ENCODE measurements at regions not wholly inside any gene's neighbourhood (a gene's known extent, or its start where the extent isn't known, plus 50 kb on each side); places are given as distances from the start of the nearest gene placed in this dataset.

- Histone ChIP-seq H3K4me1 (ENCODE audit: low read depth) (no peaks in the 10 kb centered on the region), H3K27me3 (no peaks in the 10 kb centered on the region), H3K27ac (no peak overlapping the region), H3K36me3 (no peaks in the 10 kb centered on the region), H3K9me3 (ENCODE audit: low read depth) (no peaks in the 10 kb centered on the region), H3K4me3 (no peak overlapping the region)
- TF ChIP-seq CTCF (IDR thresholded peaks at IDR 0.05; ENCODE audit: low read depth, low read length) = no peak
- DNase-seq (ENCODE audit: low read depth in 1 of 2, low spot score in 1 of 2) = peak in 1 of 2 donors; percentile 17
Observed at GRCh38 chr10:113386005-113386404, 166.8 kb upstream of the HABP2 start.

DNA sequence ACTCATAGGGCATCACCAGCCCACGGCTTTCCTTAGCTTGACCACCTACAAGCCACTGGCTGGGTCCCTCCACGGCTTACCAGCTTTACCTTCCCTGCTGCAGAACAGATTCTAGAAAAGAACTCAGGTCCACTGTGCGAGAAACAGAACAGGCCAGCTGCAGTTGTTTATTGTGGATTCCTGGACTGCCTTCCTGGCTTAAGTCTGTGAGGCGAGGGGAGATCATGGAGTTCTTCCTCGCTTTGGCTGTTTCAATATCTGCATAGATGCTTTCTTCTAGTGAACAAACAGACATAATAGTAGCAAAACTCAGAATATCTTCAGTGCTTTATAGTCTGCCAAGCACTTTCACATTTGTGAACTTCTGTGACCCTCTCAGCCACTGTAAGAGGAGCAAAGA, 162.9 kb upstream of the HABP2 start:
- TF ChIP-seq CTCF (IDR thresholded peaks at IDR 0.05; ENCODE audit: low read depth, low read length) = no peak
- H3K4me1 ChIP-seq (ENCODE audit: low read depth) = no peaks in the 10 kb centered on the region

DNA sequence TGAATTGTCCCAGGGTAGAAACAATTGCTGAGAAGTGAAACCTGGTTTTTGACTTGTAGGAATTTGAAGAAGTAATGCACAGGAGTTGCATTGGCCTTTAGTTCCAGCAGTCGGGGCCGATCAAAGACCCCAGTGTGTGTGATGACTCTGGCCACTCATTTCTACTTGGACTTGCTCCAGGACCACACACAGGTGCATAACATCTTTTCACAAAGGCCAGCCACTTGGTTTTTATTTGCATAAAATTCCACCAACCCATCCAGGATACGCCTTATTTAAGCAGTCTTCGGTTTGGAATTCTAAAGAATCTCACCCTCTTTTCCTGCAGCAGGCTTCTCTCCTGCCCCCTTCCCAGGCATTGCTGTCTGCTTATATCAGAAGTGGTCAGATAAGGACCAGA, 162.0 kb upstream of the HABP2 start:
- H3K27me3 ChIP-seq = no peaks in the 10 kb centered on the region
- H3K27ac ChIP-seq = no peak overlapping the region
- no peaks in the 10 kb centered on the region for H3K36me3 ChIP-seq
- H3K4me1 ChIP-seq (ENCODE audit: low read depth) = no peaks in the 10 kb centered on the region
- no peak for TF ChIP-seq CTCF (IDR thresholded peaks at IDR 0.05; ENCODE audit: low read depth, low read length)
- H3K9me3 ChIP-seq (ENCODE audit: low read depth) = no peaks in the 10 kb centered on the region
- DNase-seq (ENCODE audit: low read depth in 1 of 2, low spot score in 1 of 2) = no peak
- H3K4me3 ChIP-seq = no peak overlapping the region

More for the DNA sequence above, 162.9 kb upstream of the HABP2 start:
- no peak overlapping the region for H3K27ac ChIP-seq
- H3K27me3 ChIP-seq = no peaks in the 10 kb centered on the region
- no peak overlapping the region for H3K4me3 ChIP-seq
- H3K36me3 ChIP-seq = no peaks in the 10 kb centered on the region
- DNase-seq (ENCODE audit: low read depth in 1 of 2, low spot score in 1 of 2) = no peak
- no peaks in the 10 kb centered on the region for H3K9me3 ChIP-seq (ENCODE audit: low read depth)

DNA sequence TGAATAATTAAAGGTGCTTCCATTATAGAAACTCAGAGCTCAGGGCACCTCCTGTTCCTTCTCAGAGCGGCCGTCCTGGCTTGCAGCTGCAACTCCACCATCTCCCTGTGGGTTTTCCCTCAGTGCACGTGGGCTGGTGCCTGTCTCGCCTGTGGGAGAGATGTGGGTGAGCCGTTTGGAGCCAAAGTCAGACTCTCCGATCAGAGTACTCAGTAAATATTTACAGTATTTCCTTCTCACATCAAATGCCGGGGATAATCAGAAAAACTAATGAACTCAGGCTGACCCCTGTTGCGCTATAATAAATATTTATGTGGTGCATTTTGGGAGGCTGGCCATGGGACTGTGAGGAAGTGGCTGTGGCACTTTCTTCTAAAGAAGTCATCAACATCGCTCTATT, 155.8 kb upstream of the HABP2 start:
- no peak for TF ChIP-seq CTCF (IDR thresholded peaks at IDR 0.05; ENCODE audit: low read depth, low read length)
- Histone ChIP-seq H3K27ac (no peak overlapping the region), H3K4me3 (no peak overlapping the region), H3K9me3 (ENCODE audit: low read depth) (no peaks in the 10 kb centered on the region), H3K27me3 (no peaks in the 10 kb centered on the region), H3K36me3 (no peaks in the 10 kb centered on the region), H3K4me1 (ENCODE audit: low read depth) (no peaks in the 10 kb centered on the region)
- DNase-seq (ENCODE audit: low read depth in 1 of 2, low spot score in 1 of 2) = no peak

- Histone ChIP-seq H3K9me3 (ENCODE audit: low read depth) (no peaks in the 10 kb centered on the region), H3K27me3 (no peaks in the 10 kb centered on the region), H3K4me1 (ENCODE audit: low read depth) (no peaks in the 10 kb centered on the region), H3K27ac (no peak overlapping the region), H3K36me3 (no peaks in the 10 kb centered on the region), H3K4me3 (no peak overlapping the region)
- no peak for DNase-seq (ENCODE audit: low read depth in 1 of 2, low spot score in 1 of 2)
- TF ChIP-seq CTCF (IDR thresholded peaks at IDR 0.05; ENCODE audit: low read depth, low read length) = no peak
Observed at GRCh38 chr10:113399065-113399464, 153.8 kb upstream of the HABP2 start.

- Histone ChIP-seq H3K27me3 (no peaks in the 10 kb centered on the region), H3K27ac (no peak overlapping the region), H3K9me3 (ENCODE audit: low read depth) (no peaks in the 10 kb centered on the region), H3K4me3 (no peak overlapping the region), H3K36me3 (no peaks in the 10 kb centered on the region), H3K4me1 (ENCODE audit: low read depth) (no peaks in the 10 kb centered on the region)
- no peak for DNase-seq (ENCODE audit: low read depth in 1 of 2, low spot score in 1 of 2)
- TF ChIP-seq CTCF (IDR thresholded peaks at IDR 0.05; ENCODE audit: low read depth, low read length) = no peak
Observed at GRCh38 chr10:113402602-113403001, 150.3 kb upstream of the HABP2 start.
